GM10266 (cell line): ENCODE measurements at regions not wholly inside any gene's neighbourhood (a gene's known extent, or its start where the extent isn't known, plus 50 kb on each side); places are given as distances from the start of the nearest gene placed in this dataset.
"Not testable (repeated sequence)": the region's sequence is repeated elsewhere in the genome, so short reads cannot be mapped to it uniquely, and the experiment has no call there.

ENCODE experiments used
- DNase-seq: peaks from one replicate; pipeline ENCODE4 v3.0.0; 2012; ENCODE audit errors: extremely low spot score
- TF ChIP-seq, protein P1 (sequence below): IDR thresholded peaks from 2 replicates; pipeline ENCODE4 v1.5.1; 2012; ENCODE audit warnings: mild to moderate bottlenecking, low read depth; ENCODE audit not compliant: control insufficient read depth, insufficient read depth; ENCODE audit errors: missing control alignments

- DNase-seq: no peak
- TF ChIP-seq, protein P1, sequence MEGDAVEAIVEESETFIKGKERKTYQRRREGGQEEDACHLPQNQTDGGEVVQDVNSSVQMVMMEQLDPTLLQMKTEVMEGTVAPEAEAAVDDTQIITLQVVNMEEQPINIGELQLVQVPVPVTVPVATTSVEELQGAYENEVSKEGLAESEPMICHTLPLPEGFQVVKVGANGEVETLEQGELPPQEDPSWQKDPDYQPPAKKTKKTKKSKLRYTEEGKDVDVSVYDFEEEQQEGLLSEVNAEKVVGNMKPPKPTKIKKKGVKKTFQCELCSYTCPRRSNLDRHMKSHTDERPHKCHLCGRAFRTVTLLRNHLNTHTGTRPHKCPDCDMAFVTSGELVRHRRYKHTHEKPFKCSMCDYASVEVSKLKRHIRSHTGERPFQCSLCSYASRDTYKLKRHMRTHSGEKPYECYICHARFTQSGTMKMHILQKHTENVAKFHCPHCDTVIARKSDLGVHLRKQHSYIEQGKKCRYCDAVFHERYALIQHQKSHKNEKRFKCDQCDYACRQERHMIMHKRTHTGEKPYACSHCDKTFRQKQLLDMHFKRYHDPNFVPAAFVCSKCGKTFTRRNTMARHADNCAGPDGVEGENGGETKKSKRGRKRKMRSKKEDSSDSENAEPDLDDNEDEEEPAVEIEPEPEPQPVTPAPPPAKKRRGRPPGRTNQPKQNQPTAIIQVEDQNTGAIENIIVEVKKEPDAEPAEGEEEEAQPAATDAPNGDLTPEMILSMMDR: no peak
These were observed 1267.7 kb upstream of the TMEFF2 start for GRCh38 chr2:193462411-193462810.

GRCh38 chr2:193461431-193461934 lies 1266.8 kb upstream of the TMEFF2 start:
- TF ChIP-seq, protein P1: no peak
- no peak for DNase-seq

DNA sequence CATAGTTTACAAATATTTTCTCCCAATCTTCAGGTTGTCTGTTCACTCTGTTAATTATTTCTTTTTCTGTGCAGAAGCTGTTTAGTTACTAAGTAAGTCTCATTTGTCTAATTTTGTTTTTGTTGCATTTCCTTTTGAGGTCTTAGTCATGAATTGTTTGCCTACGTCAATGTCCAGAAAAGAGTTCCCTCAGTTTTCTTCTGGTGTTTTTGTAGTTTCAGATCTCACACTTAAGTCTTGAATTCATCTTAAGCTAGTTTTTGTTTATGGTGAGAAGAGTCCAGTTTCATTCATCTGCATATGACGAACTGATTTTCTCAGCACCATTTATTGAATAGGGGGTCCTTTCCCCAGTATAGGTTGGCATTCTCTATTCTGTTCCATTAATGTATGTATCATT lies 1252.2 kb upstream of the TMEFF2 start:
- no peak for DNase-seq
- TF ChIP-seq, protein P1: no peak

DNA sequence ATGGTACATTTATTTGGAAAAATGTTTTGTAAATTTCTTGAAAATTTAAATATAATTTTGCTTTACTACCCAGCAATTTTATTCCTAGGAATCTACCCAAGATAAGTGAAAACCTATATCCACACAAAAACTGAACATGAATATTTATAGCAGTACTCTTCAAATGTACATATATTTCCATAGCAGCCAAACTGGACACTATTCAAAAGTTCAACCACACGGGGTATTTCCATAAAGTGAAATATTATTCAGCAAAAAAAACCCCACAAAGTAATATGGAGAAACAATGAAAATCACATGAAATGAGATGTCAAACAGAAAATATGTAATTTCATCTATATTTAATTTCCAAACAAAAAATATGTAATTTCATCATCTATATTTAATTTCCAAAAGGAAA lies 1247.6 kb upstream of the TMEFF2 start:
- DNase-seq: no peak
- TF ChIP-seq, protein P1: no peak

GRCh38 chr2:193428336-193428818 lies 1233.6 kb upstream of the TMEFF2 start:
- no peak for DNase-seq
- TF ChIP-seq, protein P1: no peak

DNA sequence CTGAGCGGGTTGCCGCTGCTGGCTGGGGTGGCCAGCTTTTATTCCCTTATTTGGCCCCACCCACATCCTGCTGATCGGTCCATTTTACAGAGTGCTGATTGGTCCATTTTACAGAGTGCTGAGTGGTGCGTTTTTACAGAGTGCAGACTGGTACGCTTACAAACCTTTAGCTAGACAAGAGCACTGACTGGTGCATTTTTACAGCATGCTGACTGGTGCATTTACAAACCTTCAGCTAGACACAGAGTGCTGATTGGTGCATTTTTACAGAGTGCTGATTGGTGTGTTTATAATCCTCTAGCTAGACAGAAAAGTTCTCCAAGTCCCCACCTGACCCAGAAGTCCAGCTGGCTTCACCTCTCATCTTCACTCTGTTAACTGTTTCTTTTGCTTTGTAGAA lies 1217.6 kb upstream of the TMEFF2 start:
- not testable (repeated sequence) for DNase-seq

DNA sequence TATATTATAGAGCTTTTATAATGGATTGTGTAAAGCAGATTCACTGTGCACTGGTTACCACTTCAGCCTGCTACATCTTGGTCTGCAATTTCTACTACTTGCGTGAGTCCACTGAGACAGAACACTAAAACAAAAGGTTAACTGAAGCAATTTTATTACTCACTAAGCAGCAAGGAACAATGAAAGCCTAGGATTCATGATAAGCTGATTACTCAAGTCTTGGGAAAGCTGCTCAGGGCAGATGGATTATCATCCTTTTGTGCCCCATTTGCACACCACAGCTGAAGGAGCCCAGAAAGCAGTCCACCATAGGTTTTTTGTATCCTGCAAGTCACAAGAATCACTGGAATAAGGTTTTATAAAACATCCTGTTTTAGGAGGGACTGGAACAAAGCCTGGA lies 1215.2 kb upstream of the TMEFF2 start:
- no peak for DNase-seq

DNA sequence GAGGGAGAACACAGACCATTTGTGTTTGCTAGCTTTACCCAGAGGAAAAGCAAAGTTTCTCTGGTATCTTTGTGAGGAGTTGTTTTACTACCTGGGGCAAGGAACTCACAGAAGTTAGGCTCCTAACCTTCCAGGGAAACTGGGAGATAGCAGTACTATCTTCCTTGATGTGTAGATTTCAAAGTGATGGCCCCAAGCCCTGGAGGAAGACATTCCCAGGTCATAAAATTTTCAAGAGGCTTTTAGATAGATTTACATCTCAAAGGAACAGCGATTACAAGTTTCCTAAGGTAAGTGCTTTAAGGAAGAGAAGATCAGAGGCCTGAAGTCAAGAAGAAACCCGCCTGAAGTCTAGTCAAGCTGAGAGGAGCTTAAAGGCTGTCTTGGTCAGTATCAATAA lies 1187.8 kb upstream of the TMEFF2 start:
- DNase-seq: no peak
- TF ChIP-seq, protein P1: no peak

More for the DNA sequence above, 1215.2 kb upstream of the TMEFF2 start:
- TF ChIP-seq, protein P1: no peak
